T-cell (primary cell): ENCODE measurements at regions not wholly inside any gene's neighbourhood (a gene's known extent, or its start where the extent isn't known, plus 50 kb on each side); places are given as distances from the start of the nearest gene placed in this dataset.

ENCODE experiments used
- ATAC-seq, 4 experiments: fragments of 200-7000 bp in 3 of 4; fragments of 150-1000 bp in 1 of 4; cut with Tn5 transposase; replicated peaks in 1 of 4; 1 replicate in 3 of 4; 2 replicates in 1 of 4; pipeline ENCODE4 v1.10.0; 2021; ENCODE audit warnings: moderate library complexity in 3 of 4, mild to moderate bottlenecking in 2 of 4, moderate number of reproducible peaks in 1 of 4
- CTCF ChIA-PET, 2 donors: fragments of 300-600 bp; sonication (Branson Sonifier 250); formaldehyde crosslinking; loops; one replicate each; lab custom pipeline; 2022; ENCODE audit warnings: antibody characterized with exemption in 2 of 2; lab: Charles Lee
- POLR2A ChIA-PET, 2 donors: fragments of 300-600 bp; sonication (Branson Sonifier 250); formaldehyde crosslinking; loops; one replicate each; lab custom pipeline; 2022; ENCODE audit warnings: antibody characterized with exemption in 2 of 2; lab: Charles Lee
- DNase-seq, 35 experiments: peaks; one replicate each; pipeline versions ENCODE4 v3.0.0 to v3.0.0-alpha.2; 2013 to 2023
- H3K27ac ChIP-seq: one replicate; pipeline ENCODE4 v1.5.1; 2013; ENCODE audit warnings: low read length
- H3K27me3 ChIP-seq, 2 experiments: replicated peaks in 1 of 2; 1 replicate in 1 of 2; 2 replicates in 1 of 2; pipeline versions ENCODE4 v1.6.1 to v1.7.0; 2013; ENCODE audit warnings: low read length in 1 of 2, mixed read lengths in 1 of 2; ENCODE audit not compliant: control insufficient read depth in 2 of 2, insufficient read depth in 2 of 2; ENCODE audit errors: extremely low read depth in 1 of 2
- H3K36me3 ChIP-seq, 2 donors: 1 replicate in 1 of 2; 2 replicates in 1 of 2; pipeline versions ENCODE4 v1.6.1 to v1.7.0; 2013; ENCODE audit warnings: low read length in 1 of 2; ENCODE audit not compliant: control insufficient read depth in 2 of 2, insufficient read depth in 1 of 2; ENCODE audit errors: extremely low read depth in 1 of 2
- H3K4me1 ChIP-seq, 2 experiments: 1 replicate in 1 of 2; 2 replicates in 1 of 2; pipeline versions ENCODE4 v1.6.1 to v1.7.0; 2013; ENCODE audit warnings: low read length in 2 of 2, mixed read lengths in 1 of 2; ENCODE audit not compliant: insufficient read depth in 2 of 2, control insufficient read depth in 1 of 2; ENCODE audit errors: extremely low read depth in 1 of 2
- H3K4me3 ChIP-seq, 2 donors: 1 replicate in 1 of 2; 2 replicates in 1 of 2; pipeline versions ENCODE4 v1.5.1 to v1.7.0; 2013; ENCODE audit warnings: mild to moderate bottlenecking in 2 of 2, low read length in 1 of 2, moderate library complexity in 1 of 2; ENCODE audit not compliant: control insufficient read depth in 1 of 2; ENCODE audit errors: extremely low read depth in 1 of 2
- H3K9me3 ChIP-seq: 2 replicates; pipeline ENCODE4 v1.7.0; 2013
- H3K27ac Mint-ChIP-seq, 2 donors: one replicate each; pipeline ENCODE4 v1.8.0; 2020 to 2021; ENCODE audit warnings: mild to moderate bottlenecking in 2 of 2, mixed read lengths in 2 of 2
- H3K27me3 Mint-ChIP-seq, 2 donors: one replicate each; pipeline ENCODE4 v1.8.0; 2021 to 2022; ENCODE audit warnings: mixed read lengths in 2 of 2
- H3K36me3 Mint-ChIP-seq: one replicate; pipeline ENCODE4 v1.8.0; 2021; ENCODE audit warnings: mixed read lengths
- H3K4me1 Mint-ChIP-seq, 3 donors: one replicate each; pipeline ENCODE4 v1.8.0; 2020 to 2022; ENCODE audit warnings: mixed read lengths in 3 of 3, mild to moderate bottlenecking in 1 of 3
- H3K4me3 Mint-ChIP-seq, 3 donors: one replicate each; pipeline ENCODE4 v1.8.0; 2020 to 2022; ENCODE audit warnings: mild to moderate bottlenecking in 3 of 3, mixed read lengths in 3 of 3, moderate library complexity in 3 of 3
- H3K9me3 Mint-ChIP-seq, 3 donors: one replicate each; pipeline ENCODE4 v1.8.0; 2020 to 2022; ENCODE audit warnings: mixed read lengths in 3 of 3
- WGBS: methylation state at CpG from one replicate; pipeline ENCODE4 v1.1.5; 2013; ENCODE audit warnings: missing lambda C conversion rate; ENCODE audit not compliant: insufficient coverage; 5-methylcytosine and 5-hydroxymethylcytosine counted together

GRCh38 chr15:68482246-68482645 is 50.3 kb upstream of the ITGA11 start:
- CTCF ChIA-PET = no interaction called here
- H3K36me3 Mint-ChIP-seq = no peaks in the 10 kb centered on the region

GRCh38 chr15:68483165-68483564 is 51.2 kb upstream of the ITGA11 start:
- H3K36me3 ChIP-seq = no peaks in the 10 kb centered on the region

More at GRCh38 chr15:68482246-68482645, 50.3 kb upstream of the ITGA11 start:
- Histone ChIP-seq H3K9me3 (no peaks in the 10 kb centered on the region), H3K4me3 (no peak overlapping the region), H3K4me1 (no peaks in the 10 kb centered on the region), H3K36me3 (no peaks in the 10 kb centered on the region), H3K27me3 (peaks cover 0 to 41% of the 10 kb centered on the region in 2 experiments), H3K27ac (no peak overlapping the region)
- 80% methylated on average over 1 of the region's 4 CpGs for WGBS
- DNase-seq = no peak
- H3K4me3 Mint-ChIP-seq = no peak overlapping the region
- H3K9me3 Mint-ChIP-seq = no peaks in the 10 kb centered on the region
- ATAC-seq = no peak
- no peaks in the 10 kb centered on the region for H3K4me1 Mint-ChIP-seq
- H3K27me3 Mint-ChIP-seq = peaks cover 18 to 29% of the 10 kb centered on the region in 2 donors
- POLR2A ChIA-PET = no interaction called here
- no peak overlapping the region for H3K27ac Mint-ChIP-seq

DNA sequence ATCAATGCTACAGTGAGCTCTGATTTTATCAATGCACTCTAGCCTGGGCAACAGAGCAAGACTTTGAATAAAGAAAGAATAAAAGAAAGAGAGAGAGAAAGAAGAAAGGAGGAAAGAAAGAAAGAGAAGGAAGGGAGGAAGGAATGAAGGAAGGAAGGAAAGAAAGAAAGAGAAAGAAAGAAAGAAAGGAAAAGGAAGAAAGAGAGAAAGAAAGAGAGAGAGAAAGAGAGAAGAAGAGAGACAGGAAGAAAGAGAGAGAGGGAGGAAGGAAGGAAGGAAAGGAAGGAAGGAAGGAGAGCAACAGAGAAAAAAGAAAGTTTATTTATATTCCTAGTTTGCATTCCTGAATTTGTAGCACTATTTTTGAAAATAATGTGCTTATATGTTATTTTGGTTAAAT is 52.3 kb upstream of the ITGA11 start:
- no peaks in the 10 kb centered on the region for H3K36me3 ChIP-seq
- Mint-ChIP-seq H3K4me3 (no peak overlapping the region), H3K27ac (no peak overlapping the region), H3K4me1 (no peaks in the 10 kb centered on the region), H3K27me3 (peaks cover 24 to 29% of the 10 kb centered on the region in 2 donors), H3K36me3 (no peaks in the 10 kb centered on the region), H3K9me3 (peaks cover 0 to 7% (median 3%) of the 10 kb centered on the region in 3 donors)
- no peaks in the 10 kb centered on the region for H3K9me3 ChIP-seq
- DNase-seq = no peak
- H3K4me3 ChIP-seq = no peak overlapping the region
- ATAC-seq = no peak
- H3K27me3 ChIP-seq = peaks cover 0 to 34% of the 10 kb centered on the region in 2 experiments
- H3K27ac ChIP-seq = no peak overlapping the region
- H3K4me1 ChIP-seq = no peaks in the 10 kb centered on the region
- POLR2A ChIA-PET = no interaction called here
- CTCF ChIA-PET = interaction anchor here (0.7 to 0.8 kb wide), 2 partner anchors 16 to 919 kb away, joined by 4 to 6 read pairs; no protein-coding TSS in a partner anchor

More at GRCh38 chr15:68483165-68483564, 51.2 kb upstream of the ITGA11 start:
- H3K27ac Mint-ChIP-seq = no peak overlapping the region
- Histone ChIP-seq H3K4me3 (no peak overlapping the region), H3K27ac (no peak overlapping the region), H3K9me3 (no peaks in the 10 kb centered on the region), H3K27me3 (peaks cover 0 to 41% of the 10 kb centered on the region in 2 experiments), H3K4me1 (no peaks in the 10 kb centered on the region)
- ATAC-seq = no peak
- DNase-seq = no peak
- no peaks in the 10 kb centered on the region for H3K4me1 Mint-ChIP-seq
- no peaks in the 10 kb centered on the region for H3K36me3 Mint-ChIP-seq
- ChIA-PET POLR2A (no interaction called here), CTCF (no interaction called here)
- peaks cover 0 to 3% (median 3%) of the 10 kb centered on the region in 3 donors for H3K9me3 Mint-ChIP-seq
- 100% methylated on average over 1 of the region's 3 CpGs for WGBS
- H3K27me3 Mint-ChIP-seq = peaks cover 20 to 29% of the 10 kb centered on the region in 2 donors
- no peak overlapping the region for H3K4me3 Mint-ChIP-seq

DNA sequence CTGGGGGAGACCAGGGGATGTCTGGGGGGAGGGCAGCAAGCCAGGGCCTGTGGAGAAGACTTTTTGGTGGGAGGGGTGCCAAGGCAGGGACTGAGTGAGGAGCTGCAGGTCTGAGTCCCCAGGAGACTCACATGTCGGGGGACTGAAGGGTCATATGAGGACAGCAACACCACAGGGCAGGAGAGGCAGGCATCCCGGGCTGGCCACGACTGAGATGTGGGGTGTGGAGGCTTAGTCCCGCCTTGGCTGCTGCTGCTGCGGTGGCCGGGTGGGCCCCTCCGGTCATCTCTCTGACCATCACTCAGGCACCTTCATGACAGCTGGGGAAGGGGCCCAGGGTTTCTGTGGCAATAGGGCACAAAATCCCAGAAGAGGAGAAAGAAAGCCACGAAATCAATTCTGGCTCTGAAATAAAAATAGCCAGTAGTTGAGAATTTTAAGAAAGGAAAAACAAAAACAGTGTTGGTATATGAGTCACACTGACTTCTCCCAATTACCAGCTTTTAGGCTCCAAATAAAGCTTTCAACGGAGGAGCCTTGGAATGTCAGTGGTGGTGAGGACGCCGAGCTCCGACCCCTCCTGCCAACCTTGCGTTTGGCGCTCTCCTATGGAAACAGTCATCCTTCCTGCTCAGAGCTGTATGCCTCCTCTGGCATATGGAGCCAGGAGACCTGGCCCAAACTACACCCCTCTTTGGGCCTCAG is 52.9 kb upstream of the ITGA11 start:
- ATAC-seq = no peak
- no peaks in the 10 kb centered on the region for H3K9me3 ChIP-seq
- H3K4me1 ChIP-seq = no peaks in the 10 kb centered on the region
- H3K4me3 Mint-ChIP-seq = no peak overlapping the region
- peaks cover 0 to 7% (median 3%) of the 10 kb centered on the region in 3 donors for H3K9me3 Mint-ChIP-seq
- no peaks in the 10 kb centered on the region for H3K36me3 ChIP-seq
- H3K27ac Mint-ChIP-seq = no peak overlapping the region
- ChIA-PET CTCF (no interaction called here), POLR2A (no interaction called here)
- 89% methylated on average over 6 of the region's 14 CpGs for WGBS
- peaks cover 20 to 24% of the 10 kb centered on the region in 2 donors for H3K27me3 Mint-ChIP-seq
- H3K27me3 ChIP-seq = peaks cover 0 to 34% of the 10 kb centered on the region in 2 experiments
- no peak for DNase-seq
- no peaks in the 10 kb centered on the region for H3K36me3 Mint-ChIP-seq
- H3K27ac ChIP-seq = no peak overlapping the region
- H3K4me1 Mint-ChIP-seq = no peaks in the 10 kb centered on the region
- H3K4me3 ChIP-seq = no peak overlapping the region

- no peak for DNase-seq
- ATAC-seq = no peak
- Mint-ChIP-seq H3K4me1 (no peaks in the 10 kb centered on the region), H3K36me3 (no peaks in the 10 kb centered on the region), H3K9me3 (peaks cover 0 to 7% (median 3%) of the 10 kb centered on the region in 3 donors), H3K27ac (no peak overlapping the region), H3K4me3 (no peak overlapping the region), H3K27me3 (peaks cover 26 to 29% of the 10 kb centered on the region in 2 donors)
- 58% methylated on average over 5 of the region's 6 CpGs for WGBS
- peaks cover 0 to 31% of the 10 kb centered on the region in 2 experiments for H3K27me3 ChIP-seq
- ChIA-PET CTCF (no interaction called here), POLR2A (no interaction called here)
- H3K9me3 ChIP-seq = no peaks in the 10 kb centered on the region
- H3K27ac ChIP-seq = no peak overlapping the region
- H3K4me1 ChIP-seq = no peaks in the 10 kb centered on the region
- H3K4me3 ChIP-seq = no peak overlapping the region
- no peaks in the 10 kb centered on the region for H3K36me3 ChIP-seq
These were observed 53.9 kb upstream of the ITGA11 start for GRCh38 chr15:68485721-68486360.

DNA sequence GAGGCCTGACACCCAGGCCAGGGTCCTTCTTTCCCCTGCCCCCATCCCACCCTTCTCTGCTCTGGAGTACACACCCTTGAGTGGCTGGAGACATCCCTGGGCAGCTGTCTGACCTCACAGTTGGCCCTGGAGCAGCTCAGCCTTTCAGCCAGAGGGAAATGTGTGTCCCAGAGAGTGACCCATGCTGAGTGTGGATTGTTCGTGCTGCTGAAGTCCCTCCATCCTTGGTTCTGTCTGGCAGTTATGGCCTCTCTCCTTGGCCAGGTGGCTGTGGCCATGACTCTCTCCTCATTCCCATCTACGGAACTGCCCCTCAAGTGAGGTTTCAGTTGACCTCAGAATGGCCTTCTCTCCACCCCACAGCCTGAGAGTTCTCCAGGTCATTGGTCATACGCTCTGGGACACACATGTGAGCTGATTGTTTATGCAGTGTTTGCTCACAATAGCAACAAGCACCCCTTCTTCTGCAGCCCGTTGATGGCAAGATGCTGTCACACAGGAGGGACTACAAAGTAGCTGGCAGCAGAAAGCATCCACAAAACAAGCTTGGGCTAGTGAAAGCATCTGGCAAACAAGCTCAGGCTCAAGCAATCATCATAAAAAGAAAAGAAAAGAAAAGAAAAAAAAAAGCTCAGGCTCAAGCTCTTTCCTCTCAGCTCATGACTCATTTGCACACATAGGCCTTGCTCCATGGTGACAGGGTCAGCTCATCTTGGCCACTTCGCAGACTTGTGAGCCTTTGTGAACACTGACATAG is 55.3 kb upstream of the ITGA11 start:
- WGBS = 63% methylated on average over 2 of the region's 5 CpGs

More for the DNA sequence above, 55.3 kb upstream of the ITGA11 start:
- ATAC-seq = no peak
- Histone ChIP-seq H3K4me1 (no peaks in the 10 kb centered on the region), H3K4me3 (no peak overlapping the region), H3K36me3 (no peaks in the 10 kb centered on the region), H3K27ac (no peak overlapping the region), H3K9me3 (no peaks in the 10 kb centered on the region), H3K27me3 (peaks cover 0 to 30% of the 10 kb centered on the region in 2 experiments)
- DNase-seq = no peak
- ChIA-PET POLR2A (no interaction called here), CTCF (no interaction called here)
- no peaks in the 10 kb centered on the region for H3K36me3 Mint-ChIP-seq
- H3K4me1 Mint-ChIP-seq = no peaks in the 10 kb centered on the region
- H3K27me3 Mint-ChIP-seq = peaks cover 28 to 35% of the 10 kb centered on the region in 2 donors
- H3K9me3 Mint-ChIP-seq = peaks cover 0 to 7% (median 3%) of the 10 kb centered on the region in 3 donors
- H3K4me3 Mint-ChIP-seq = no peak overlapping the region
- no peak overlapping the region for H3K27ac Mint-ChIP-seq
